ENCODE measurements at regions not wholly inside any gene's neighbourhood (a gene's known extent, or its start where the extent isn't known, plus 50 kb on each side); places are given as distances from the start of the nearest gene placed in this dataset.
A peak's percentile ranks its signal among the peaks of the same experiment; 100 is the strongest.

DNA sequence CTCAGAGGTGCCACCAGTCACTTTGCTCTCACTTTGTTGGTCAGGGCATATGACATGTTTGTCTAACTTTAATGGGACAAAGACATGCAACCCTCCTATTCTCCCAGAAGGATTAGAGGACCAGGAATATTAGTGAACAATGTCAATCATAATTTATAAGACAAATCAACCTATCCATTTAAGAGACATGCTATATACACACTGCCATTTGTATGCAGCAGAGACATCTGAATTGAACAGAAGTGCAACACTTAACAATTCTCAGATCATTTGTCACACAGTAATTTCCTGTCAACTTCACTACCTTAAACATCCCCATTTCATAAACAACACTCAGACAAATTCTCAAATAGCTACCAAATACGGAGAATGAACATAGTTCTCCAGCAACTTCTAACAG is 273.6 kb upstream of the RGMB start:
- Histone ChIP-seq H3K4me1 (no peaks in the 10 kb centered on the region), H3K9me3 (no peaks in the 10 kb centered on the region), H3K36me3 (no peaks in the 10 kb centered on the region), H3K27me3 (no peaks in the 10 kb centered on the region), H3K27ac (no peak overlapping the region), H3K4me3 (no peak overlapping the region)
- intact Hi-C loops (cut with DNase I) = no loop called here
- ATAC-seq = no peak
- TF ChIP-seq, protein P1, sequence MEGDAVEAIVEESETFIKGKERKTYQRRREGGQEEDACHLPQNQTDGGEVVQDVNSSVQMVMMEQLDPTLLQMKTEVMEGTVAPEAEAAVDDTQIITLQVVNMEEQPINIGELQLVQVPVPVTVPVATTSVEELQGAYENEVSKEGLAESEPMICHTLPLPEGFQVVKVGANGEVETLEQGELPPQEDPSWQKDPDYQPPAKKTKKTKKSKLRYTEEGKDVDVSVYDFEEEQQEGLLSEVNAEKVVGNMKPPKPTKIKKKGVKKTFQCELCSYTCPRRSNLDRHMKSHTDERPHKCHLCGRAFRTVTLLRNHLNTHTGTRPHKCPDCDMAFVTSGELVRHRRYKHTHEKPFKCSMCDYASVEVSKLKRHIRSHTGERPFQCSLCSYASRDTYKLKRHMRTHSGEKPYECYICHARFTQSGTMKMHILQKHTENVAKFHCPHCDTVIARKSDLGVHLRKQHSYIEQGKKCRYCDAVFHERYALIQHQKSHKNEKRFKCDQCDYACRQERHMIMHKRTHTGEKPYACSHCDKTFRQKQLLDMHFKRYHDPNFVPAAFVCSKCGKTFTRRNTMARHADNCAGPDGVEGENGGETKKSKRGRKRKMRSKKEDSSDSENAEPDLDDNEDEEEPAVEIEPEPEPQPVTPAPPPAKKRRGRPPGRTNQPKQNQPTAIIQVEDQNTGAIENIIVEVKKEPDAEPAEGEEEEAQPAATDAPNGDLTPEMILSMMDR (IDR thresholded peaks at IDR 0.05) = no peak
- no peak for DNase-seq

- ATAC-seq = no peak
- intact Hi-C loops (cut with DNase I) = no loop called here
Measured at GRCh38 chr5:98500811-98501210, 272.7 kb upstream of the RGMB start.

GRCh38 chr5:98503616-98504015 is 269.8 kb upstream of the RGMB start:
- H3K27ac ChIP-seq = no peak overlapping the region
- no peak overlapping the region for H3K4me3 ChIP-seq
- no peaks in the 10 kb centered on the region for H3K4me1 ChIP-seq
- intact Hi-C loops (cut with DNase I) = no loop called here
- H3K27me3 ChIP-seq = no peaks in the 10 kb centered on the region
- TF ChIP-seq, protein P1 (IDR thresholded peaks at IDR 0.05) = no peak
- DNase-seq (no peak), ATAC-seq (no peak)
- no peaks in the 10 kb centered on the region for H3K9me3 ChIP-seq
- no peaks in the 10 kb centered on the region for H3K36me3 ChIP-seq

More at GRCh38 chr5:98500811-98501210, 272.7 kb upstream of the RGMB start:
- Histone ChIP-seq H3K4me3 (no peak overlapping the region), H3K27ac (no peak overlapping the region), H3K36me3 (no peaks in the 10 kb centered on the region), H3K27me3 (no peaks in the 10 kb centered on the region), H3K4me1 (no peaks in the 10 kb centered on the region), H3K9me3 (no peaks in the 10 kb centered on the region)
- no peak for DNase-seq
- TF ChIP-seq, protein P1 (IDR thresholded peaks at IDR 0.05) = no peak

GRCh38 chr5:98504505-98504904 is 269.0 kb upstream of the RGMB start:
- no peaks in the 10 kb centered on the region for H3K27me3 ChIP-seq
- ATAC-seq (peak; percentile 68), DNase-seq (no peak)
- H3K4me1 ChIP-seq = no peaks in the 10 kb centered on the region
- H3K27ac ChIP-seq = no peak overlapping the region
- TF ChIP-seq, protein P1 (IDR thresholded peaks at IDR 0.05) = no peak
- H3K36me3 ChIP-seq = no peaks in the 10 kb centered on the region
- no peak overlapping the region for H3K4me3 ChIP-seq
- no peaks in the 10 kb centered on the region for H3K9me3 ChIP-seq
- intact Hi-C loops (cut with DNase I) = no loop called here

DNA sequence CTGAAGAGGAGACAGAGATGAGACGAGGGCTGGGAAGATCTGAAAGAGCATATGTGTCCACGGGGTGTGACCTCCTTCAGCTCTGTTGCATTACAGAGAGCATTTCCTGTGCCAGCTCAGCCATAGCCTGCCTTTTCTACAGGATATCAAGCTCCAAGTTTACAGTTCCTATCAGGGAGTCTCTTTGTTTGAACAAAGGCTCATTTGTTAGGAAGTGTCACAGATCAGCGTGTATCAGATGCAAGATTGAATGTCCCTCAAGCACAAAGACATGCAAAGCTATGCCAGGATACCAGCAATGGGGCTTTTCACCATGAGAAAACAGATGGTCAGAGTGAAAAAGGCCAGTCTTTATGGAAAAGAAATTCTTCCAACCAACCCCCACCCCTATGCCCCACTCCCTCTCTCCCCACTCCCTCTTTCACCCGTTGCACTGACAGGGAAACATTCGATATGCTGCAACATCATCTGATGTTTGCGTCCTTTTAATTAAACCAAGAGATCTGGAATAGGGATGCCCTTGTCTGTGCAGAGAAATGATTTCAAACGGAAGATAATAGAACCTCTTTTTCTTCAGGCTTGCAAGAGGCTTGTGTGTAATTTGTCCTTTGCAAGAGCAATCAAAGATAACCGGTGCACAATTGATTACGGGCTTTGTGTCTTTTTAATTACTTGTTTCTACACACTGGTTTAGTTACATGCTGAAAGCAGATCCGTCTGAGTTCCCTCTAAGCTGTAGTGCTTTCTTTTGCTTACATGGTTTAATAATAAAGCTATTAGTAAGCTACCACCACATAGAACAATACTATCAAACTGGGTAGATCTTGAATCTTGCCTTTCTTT is 263.1 kb upstream of the RGMB start:
- TF ChIP-seq, protein P1 (IDR thresholded peaks at IDR 0.05) = no peak
- Histone ChIP-seq H3K27ac (no peak overlapping the region), H3K27me3 (no peaks in the 10 kb centered on the region), H3K9me3 (no peaks in the 10 kb centered on the region), H3K4me3 (no peak overlapping the region), H3K4me1 (no peaks in the 10 kb centered on the region), H3K36me3 (no peaks in the 10 kb centered on the region)
- ATAC-seq (peak; percentile 39), DNase-seq (no peak)
- intact Hi-C loops (cut with DNase I) = no loop called here

Measured in upper lobe of right lung (tissue), 1 donor.